ENCODE measurements at regions not wholly inside any gene's neighbourhood (a gene's known extent, or its start where the extent isn't known, plus 50 kb on each side); places are given as distances from the start of the nearest gene placed in this dataset.

DNA sequence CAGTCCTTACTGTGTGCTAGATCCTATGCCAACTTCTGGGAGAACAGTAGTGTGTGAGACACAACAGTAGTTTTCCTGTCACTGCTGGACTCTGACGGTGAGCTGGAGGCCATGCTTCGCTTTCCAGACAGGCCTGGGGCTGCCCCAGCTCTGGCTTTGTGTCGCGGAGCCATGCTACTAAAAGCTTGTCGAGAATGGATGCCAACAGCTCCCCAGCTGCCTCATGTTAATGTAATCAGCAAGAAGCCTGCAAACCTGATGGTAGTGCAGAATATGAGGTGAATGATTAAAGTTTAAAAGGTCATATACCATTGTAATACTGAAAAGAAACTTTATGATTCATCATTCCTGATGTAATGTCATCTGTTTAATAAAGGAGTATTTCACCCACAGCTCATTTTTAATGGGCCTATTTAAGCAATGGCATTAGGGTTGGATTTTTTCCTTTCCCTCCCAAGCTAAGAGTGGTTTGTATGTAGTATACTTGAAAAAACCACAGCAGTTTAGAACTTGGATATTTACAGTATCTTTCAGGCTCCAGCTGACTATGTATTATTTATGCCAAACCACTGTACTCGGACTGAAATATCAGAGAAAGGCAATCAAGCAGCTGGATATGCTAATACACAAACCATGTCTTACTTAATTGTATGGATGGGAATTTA, 343.0 kb downstream of the NUF2 start:
- DNase-seq = peak; percentile 1

DNA sequence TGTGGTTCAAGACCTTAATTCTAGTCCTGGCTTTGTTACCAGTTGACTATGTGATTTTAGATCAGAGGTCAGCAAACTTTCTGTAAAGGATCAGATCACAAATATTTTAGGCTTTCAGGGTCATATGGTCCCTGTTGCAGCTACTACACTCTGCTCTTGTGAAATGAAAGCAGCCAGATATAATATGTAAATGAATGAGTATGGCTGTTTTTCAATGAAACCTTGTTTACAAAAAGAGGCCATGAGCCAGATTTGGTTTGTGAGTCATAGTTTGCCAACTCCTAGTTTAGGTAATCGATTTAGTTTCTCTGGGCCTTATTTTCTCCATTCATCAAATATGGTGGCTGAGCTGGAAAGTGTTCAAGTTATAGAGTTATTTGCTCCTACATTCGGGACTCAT, 346.7 kb downstream of the NUF2 start:
- DNase-seq = no peak

DNA sequence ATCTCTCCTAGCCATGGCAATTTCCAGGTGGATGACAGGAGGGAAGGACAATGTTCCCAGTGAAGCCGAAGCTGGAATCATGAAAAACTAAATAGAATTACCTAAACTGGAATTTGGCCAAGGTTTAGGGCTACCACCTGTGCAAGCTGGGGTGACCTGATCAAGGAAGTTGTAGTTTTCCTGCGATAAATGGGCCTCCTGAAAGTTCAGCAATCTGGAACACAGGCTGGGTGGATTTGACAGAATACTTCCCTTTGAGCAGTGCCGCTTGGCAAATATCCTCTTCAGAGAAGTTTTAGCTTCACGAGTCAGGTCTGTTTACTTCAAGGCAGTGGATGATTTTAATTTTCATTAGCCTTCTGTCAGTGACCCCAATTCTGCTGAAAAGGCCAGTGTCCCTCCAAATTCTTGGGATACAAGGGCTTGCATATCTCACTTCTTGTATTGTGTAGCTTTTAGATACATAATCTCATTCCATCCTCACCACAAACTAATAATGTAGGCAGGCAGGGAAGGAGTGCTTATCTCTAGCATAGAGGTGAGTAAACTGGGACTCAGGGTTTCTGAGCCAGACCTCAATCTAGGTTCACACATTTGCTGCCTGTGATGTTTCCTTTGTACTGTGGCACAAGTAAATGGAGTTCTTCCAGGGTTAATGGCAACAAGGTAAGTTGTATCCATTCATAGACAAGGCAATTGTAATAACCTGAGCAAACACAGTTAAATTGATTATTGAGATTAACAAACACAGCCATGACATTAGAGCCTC, 349.4 kb downstream of the NUF2 start:
- no peak for DNase-seq

DNA sequence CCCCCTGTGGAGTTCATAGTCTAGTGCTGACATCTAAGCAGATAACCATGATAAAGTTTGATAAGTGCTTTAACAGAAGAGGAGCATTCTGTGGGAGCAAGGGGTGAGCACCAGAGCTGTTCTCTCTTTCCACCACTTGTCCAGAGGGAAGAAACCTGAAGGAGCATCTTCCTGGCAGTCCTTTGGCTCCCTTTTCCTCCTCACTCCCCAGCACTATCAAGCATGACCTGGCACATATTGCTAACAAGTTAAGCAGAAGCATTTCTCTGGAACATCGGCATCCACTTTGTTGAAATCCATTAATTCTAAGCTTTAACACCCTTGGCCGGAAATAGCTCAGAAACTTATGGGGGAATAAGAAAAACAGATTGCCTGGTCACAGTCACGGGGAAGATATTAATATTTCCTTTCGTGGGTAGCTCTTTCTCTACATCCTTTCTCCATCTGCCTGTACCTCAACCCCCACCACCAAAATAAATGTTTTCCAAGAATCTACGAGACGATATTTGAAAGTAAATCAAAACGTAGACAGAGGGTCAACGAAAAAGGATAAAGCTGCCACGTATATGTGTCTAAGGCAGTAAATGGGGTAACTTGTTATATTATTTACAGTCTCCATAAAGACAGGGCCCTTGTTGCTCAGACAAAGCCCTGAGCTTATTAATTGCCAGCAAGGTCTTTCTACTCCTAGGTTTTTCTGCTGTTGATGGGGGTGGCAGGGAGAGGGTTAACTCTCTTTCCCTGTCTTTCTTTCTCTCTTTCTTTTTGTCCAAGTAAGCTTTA, 351.4 kb downstream of the NUF2 start:
- DNase-seq = no peak

DNA sequence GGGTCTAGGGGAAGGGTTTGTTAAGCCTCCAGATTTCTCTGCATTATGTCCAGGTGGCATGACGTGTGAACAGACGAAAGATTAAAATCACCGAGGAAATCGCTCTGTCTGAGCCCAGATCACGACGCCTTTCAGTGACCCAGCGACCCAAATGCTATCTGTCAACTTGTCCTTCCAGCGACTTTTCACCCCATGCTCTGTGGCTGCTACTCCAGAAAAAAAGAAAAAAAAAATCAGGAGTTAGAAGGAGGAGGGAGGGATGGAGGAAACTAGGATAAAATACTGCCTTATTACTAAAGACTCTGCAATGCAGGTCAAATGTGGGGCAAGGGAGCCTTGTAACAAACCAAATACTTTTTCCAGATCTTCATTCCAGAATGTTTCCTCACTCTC, 352.0 kb downstream of the NUF2 start:
- no peak for DNase-seq

DNA sequence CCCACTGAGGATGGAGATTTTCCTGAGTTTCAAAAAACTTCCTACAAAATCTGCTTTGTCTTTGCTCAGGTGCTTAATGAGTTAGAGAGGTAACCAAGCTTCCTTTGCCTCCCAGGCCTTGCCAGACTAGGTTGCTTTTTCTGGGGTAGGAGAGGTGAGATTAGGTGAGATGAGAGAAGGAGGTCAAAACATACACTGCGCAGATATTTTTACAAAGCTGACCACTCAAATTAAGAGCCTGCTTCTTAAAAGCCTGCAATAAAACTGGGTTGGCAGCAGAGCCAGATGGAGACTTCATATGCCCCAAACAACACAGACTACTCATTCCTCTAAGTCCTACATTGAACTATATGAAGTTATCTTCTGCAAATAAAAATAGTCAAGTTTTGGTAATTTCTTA, 352.5 kb downstream of the NUF2 start:
- DNase-seq = no peak

DNA sequence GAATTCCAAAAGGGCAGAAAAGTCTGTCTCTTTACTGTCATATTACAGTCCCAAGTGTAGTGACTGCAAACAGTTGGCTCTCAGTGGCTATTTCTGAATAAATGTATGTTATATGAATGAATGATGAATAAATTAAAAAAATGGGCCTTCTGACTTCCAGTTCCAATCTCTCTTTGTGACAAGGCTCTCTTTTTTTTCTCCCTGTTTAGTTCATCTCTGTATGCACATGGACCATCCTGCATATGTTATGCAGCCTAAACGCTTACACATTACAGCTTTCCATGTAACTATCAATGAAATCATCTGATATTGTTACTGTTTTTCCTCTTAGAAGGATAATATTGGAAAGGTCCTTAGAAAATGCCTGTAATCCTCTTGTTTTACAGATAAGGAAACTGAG, 363.0 kb downstream of the NUF2 start:
- DNase-seq = no peak

DNA sequence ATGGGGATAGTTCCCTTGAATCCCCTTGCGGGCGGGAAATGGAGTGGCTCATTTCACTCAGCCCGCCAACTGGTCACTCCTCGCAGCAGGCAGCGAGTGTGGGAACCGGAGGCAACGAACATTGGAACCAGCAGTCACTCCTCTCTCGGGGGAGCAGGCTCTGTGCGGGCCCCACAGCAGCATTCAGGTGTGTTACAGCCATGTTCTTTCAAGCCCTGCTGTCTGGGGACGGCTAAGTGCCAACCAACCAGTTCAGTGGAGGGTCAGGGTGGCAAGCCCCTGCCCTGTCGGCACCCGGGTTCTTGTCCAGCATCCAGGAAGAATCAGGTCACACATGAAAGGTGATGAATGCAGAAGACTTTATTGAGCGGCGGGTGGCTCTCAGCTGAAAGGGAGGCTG, 370.5 kb downstream of the NUF2 start:
- no peak for DNase-seq

DNA sequence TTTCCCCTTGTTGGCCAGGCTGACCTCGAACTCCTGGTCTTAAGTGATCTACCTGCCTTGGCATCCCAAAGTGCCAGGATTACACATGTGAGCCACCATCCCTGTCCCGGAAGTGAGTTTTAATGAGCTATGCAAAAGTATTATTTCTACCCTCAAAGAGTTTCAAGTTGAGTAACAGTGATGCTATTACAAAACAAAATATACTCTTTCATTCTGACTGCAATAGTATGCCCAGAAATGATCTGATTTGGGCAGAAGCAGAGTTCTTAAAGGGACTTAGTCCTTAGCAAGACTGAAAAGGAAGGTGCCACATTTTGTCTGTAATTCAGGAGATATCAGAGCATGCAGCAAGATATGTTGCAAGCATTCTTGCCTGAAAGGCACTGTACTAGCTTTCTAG, 375.4 kb downstream of the NUF2 start:
- no peak for DNase-seq

DNA sequence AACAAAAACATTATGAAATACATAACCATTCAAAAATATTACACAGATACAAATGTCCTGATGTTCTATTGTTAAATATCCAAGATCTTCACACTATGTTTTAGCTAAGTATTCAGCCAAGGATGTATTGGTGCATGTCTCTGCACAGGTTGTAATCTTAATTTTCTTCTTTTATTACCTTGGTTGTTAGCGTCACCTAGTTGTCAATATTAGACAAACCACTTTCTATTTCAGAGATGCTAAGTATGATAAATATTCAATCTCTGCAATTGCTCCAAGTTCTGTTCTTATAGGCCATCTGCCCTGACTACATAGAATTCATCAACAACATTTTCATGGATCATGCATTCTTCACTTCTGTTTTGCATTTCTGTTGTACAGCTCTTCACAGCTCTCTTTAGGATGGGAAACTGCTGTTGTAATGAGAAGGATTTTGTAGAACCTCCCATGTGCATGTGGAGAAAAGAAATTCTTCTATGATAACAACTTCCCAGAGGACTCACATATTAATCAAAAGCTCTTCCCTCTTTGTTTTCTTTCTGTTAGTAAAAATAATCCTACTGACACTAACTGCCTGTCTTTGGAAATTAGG, 380.1 kb downstream of the NUF2 start:
- no peak for DNase-seq

DNA sequence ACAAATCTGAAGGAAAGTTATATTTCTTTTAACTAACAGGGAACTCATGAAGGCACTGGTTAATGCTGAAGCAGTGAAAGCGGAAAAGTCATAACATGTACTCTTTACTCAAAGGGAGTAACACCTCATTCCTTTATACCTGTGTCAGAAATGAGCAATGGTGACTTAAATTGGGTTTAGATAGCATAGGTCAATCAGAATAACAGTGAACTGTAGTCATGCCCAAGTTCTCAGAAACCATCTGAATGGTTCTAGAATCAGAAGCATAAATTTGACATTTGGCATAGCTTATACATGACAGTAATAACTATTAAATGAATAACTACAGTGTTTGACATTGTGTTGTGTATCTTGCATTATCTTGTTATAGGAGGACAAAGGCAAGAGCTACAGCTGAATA, 382.0 kb downstream of the NUF2 start:
- no peak for DNase-seq

DNA sequence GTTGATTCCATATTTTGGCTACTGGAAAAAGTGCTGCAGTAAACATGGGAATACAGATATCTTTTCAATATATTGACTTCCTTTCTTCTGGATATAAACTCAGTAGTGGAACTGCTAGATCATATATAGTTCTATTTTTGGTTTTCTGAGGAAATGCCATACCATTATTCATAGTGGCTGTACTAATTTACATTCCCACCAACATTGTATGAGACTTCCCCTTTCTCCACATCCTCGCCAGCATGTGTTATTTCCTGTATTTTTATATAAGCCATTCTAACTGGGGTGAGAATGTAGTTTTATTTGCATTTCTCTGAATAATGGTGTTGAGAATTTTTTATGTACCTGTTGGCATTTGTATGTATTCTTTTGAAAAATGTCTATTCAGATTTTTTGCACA, 385.2 kb downstream of the NUF2 start:
- no peak for DNase-seq

DNA sequence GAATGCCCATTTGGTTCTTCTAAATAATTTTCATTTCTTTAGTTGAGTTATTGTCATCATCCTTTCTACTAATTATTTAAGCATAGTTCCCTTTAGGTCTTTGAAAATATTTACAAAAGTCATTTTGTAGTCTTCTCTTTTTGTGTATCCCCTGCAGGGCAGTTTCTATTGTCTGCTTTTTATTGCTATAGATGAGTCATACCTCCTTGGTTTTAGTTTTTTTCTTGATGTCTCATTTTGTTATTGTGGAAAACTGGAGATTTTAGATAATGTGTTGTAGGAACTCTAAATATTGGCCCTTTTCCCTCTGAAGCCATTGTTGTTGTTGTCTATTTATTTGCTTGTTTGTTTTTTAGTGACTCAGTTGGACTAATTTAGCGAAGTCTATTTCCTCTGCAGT, 387.9 kb downstream of the NUF2 start:
- DNase-seq = no peak

DNA sequence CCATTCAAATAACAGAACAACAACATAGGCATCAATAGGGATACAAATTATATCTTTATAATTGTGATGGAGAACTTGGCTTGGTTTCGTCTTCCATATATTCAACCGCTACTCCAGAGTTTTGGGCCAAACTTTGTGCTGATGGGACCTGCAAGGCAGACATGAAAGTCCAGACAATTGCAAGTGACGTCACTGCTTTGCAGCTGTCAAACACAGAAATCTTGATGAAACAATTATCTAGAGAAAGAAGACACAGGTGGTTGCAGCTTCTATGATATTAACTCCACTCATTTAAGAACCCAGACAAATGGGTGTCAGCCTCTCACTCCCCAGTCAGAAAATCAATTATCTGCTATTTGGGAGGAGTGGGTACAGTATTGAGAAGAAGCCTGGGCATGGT, 390.6 kb downstream of the NUF2 start:
- DNase-seq = no peak

DNA sequence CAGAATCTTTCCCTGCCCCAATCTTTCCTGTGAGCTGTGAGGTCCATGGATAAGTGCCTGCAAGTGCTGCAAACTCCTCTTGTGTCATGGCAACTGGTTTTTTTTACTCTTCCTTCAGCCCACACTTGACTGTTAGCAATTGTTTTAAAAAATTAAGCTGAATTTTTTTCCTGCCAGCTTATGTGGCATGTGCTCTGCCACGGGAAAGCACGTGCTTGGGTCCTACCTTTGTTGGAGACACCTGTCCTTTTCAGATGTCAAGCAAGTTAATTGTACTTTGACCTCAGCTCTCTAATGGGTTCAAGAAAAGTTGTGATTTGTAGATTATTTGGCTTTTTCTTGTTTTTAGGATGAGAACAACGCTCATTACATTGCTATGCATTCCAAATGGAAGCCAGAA, 398.5 kb downstream of the NUF2 start:
- no peak for DNase-seq

DNA sequence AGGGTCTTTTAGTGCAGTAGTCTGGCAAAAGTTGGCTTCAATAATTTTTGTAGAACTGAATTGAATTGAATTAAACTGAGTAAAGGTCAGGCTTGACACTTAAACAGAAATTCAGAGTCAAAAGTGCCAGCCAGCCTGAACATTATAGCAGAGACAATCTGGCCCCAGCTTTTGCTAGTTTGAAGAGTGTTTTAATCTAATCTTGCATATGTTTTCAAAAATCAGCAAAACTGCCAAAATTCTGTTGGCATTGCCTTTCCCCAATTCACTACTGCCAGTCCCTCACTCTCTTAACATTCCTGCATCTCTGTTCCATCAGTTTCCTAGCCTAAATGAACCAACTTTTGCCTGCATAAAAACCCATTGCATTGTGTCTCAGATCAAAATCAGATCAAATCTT, 403.8 kb downstream of the NUF2 start:
- DNase-seq = no peak

DNA sequence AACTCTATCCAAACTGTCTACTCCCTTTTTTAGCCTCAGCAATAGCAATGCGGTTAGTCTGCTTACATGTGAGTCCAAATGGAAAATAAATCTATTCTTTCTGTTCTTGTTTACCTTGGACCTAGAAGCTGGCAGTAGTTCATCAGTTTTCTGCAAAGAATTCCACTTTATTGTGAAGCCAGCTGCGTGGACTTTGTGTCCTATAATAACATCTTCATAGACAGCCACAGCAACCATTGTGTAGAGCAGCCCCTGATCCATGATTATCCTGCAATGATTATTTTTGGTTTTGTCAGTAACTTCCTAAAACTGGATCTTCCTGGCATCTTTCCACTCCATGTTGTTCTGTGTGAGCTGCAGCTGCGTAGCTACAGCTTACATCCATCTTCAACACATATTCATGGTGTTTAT, 408.7 kb downstream of the NUF2 start:
- no peak for DNase-seq

DNA sequence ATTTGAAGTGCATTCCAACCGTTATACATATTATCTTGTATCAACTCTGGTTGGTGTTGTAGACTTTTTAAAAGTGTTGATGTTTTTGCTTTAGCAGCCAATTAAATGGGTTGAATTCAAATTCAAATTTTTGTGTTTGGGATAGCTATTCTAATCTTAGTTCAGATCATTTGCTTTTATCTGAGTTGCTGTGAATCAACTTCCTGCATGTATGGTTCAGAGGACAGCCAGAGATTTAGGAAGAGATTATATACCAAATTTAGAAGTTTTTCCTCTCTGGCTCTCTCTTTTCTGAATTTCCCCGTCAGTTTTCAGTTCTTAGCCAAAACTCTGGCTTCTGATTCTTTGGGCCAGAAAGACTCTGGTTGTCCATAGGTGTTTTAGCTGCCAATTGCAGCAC, 415.5 kb downstream of the NUF2 start:
- DNase-seq = no peak

DNA sequence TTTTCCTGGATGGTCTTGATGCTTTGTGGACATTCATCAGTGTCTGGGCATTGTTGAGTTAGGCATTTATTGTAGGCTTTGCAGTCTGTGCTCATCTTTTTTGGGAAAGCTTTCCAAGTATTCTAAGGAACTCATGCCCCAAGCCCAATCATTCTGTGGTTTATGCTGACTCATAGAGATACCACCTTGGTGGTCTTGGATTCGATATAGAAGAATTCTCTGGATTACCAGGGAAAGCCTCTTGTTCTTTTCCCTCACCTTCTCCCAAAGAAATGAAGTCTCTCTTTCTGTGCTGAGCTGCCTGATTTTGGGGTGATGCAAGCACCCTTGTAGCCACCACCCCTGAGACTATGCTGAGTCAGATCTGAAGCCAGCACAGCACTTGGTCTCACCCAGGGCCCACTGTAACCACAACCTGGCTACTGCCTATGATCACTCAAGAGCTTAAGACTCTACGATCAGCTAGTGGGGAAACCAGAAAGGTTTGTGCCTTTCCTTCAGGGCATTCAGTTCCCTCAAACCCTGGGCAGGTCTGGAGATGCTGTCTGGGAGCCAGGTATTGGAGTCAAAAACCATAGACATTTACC, 422.6 kb downstream of the NUF2 start:
- DNase-seq = no peak

DNA sequence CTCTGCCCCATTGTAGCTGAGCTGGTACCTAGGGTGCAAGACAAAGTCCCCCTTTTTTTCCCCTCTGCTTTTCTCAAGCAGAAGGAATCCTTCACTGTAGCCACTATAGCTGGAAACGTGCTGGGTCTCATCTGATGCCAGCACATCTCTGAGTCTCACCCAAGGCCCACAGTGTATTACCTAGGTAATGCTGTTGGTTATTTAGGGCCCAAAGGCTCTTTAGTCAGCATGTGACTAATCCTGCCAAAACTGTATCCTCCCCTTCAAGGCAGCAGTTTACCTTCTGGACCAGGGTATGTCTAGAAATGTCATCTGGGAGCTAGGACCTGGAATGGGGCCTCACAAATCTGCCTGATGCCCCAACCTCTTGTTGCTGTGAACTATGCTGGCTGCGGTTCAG, 423.4 kb downstream of the NUF2 start:
- DNase-seq = no peak

DNA sequence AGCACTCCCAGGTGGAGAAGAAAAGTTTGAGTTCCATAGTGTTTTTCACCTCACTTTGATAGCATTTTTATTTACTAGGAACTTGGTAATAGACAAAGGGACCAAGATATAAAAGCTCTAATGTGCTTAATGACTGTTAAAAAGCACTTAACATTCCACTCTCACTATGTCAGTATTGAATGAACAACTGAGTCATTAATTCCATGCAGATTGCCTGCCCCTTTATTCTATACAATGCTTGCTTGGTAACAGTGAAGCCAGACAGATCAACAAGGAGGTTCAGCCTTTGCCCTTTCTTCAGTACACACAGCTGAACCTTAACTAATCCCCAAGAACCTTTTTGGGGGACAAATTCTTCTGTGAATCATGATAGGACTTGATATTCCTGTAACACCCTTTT, 425.5 kb downstream of the NUF2 start:
- no peak for DNase-seq

DNA sequence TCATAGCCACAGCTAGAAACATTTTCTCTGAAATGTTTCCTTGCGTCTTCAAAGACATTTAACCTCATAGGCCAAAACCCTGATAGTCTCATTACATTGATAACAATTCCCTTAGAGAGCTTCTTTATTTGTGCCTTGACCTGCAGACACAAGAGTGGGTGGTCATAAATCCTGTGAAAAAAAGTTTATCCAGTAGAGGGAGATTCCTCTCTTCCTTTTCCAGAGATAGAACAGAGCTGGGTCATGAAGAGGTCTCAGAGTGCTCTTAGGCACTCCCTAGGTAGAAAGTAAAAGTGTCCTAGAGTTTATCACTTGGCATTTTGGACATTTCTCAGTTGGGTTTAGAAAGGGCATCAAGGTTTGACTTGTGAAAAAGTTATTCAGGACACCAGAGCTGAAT, 426.1 kb downstream of the NUF2 start:
- DNase-seq = no peak

DNA sequence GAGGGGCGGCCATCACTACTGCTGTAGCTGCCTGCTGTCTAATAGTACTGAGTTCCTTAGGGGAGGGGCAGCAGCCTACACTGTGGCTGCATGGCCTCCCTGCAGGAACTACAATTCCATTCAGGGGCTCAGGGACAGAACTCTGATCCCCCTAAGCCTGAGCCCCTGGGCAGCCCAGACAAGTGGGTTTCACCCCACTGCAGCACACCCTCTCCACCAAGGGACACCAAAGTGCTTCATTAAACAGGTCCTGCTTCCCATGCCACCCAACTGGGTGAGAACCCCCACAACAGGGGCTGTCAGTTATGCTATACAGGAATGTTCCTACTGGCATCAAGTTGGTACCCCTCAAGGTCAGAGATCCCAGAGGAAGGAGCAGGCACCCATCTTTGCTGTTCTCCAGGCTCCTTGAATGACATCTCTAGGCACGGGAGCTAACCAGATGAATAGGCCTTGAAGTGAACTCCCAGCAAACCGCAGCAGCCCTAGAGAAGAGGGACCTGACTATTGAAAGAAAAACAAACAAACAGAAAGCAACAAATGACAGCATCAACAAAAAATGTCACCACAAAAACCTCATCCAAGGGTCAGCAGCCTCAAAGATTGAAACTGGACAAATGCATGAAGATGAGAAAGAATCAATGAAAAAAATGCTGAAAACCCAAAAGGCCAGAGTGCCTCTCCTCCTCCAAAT, 437.4 kb downstream of the NUF2 start:
- DNase-seq = no peak

Data from DMS79 (cell line).